Astrocyte (in vitro differentiated cells and primary cell): ENCODE measurements at regions not wholly inside any gene's neighbourhood (a gene's known extent, or its start where the extent isn't known, plus 50 kb on each side); places are given as distances from the start of the nearest gene placed in this dataset.

Experiments
- CTCF ChIP-seq: IDR thresholded peaks from 2 replicates; pipeline ENCODE4 v1.5.1; 2011; ENCODE audit warnings: low read depth, mild to moderate bottlenecking, inconsistent platforms, low read length, moderate library complexity; ENCODE audit not compliant: insufficient read depth
- EZH2 ChIP-seq: IDR thresholded peaks from 2 replicates; pipeline ENCODE4 v1.6.1; 2012; ENCODE audit warnings: mild to moderate bottlenecking, low read length, inconsistent platforms; ENCODE audit not compliant: insufficient read depth

- TF ChIP-seq CTCF: no peak
- no peak for TF ChIP-seq EZH2
Measured at GRCh38 chr2:129462967-129463366, 516.5 kb upstream of the RAB6C start.
